Natural killer cell treated with Interleukin-12 subunit alpha and Interleukin-12 subunit beta and Interleukin-15 and Interleukin-18, amount 100 ng/mL, for 72 hours (primary cell): ENCODE measurements at regions not wholly inside any gene's neighbourhood (a gene's known extent, or its start where the extent isn't known, plus 50 kb on each side); places are given as distances from the start of the nearest gene placed in this dataset.

ENCODE experiments used
- ATAC-seq, 2 donors: fragments of 150-1000 bp; cut with Tn5 transposase in 1 of 2; sonication (Bioruptor Pico), chemical (Tn5 transposase) in 1 of 2; 2 replicates each; pipeline ENCODE4 v1.10.0; 2021
- DNase-seq: peaks from one replicate; pipeline ENCODE4 v3.0.0; 2022; ENCODE audit warnings: low spot score
- H3K27ac Mint-ChIP-seq, 2 donors: 1 replicate in 1 of 2; 2 replicates in 1 of 2; pipeline ENCODE4 v1.8.0; 2022; ENCODE audit warnings: mixed read lengths in 2 of 2, mild to moderate bottlenecking in 1 of 2, moderate library complexity in 1 of 2
- H3K27me3 Mint-ChIP-seq, 2 donors: 1 replicate in 1 of 2; 2 replicates in 1 of 2; pipeline ENCODE4 v1.8.0; 2022; ENCODE audit warnings: mixed read lengths in 2 of 2
- H3K36me3 Mint-ChIP-seq: one replicate; pipeline ENCODE4 v1.8.0; 2022; ENCODE audit warnings: mixed read lengths
- H3K4me1 Mint-ChIP-seq, 2 donors: 1 replicate in 1 of 2; 2 replicates in 1 of 2; pipeline ENCODE4 v1.8.0; 2022; ENCODE audit warnings: low read depth in 2 of 2, mixed read lengths in 2 of 2, mild to moderate bottlenecking in 1 of 2
- H3K4me3 Mint-ChIP-seq: one replicate; pipeline ENCODE4 v1.8.0; 2022; ENCODE audit warnings: mixed read lengths
- H3K9me3 Mint-ChIP-seq: 2 replicates; pipeline ENCODE4 v1.8.0; 2022; ENCODE audit warnings: mixed read lengths

GRCh38 chr15:81454024-81454423 lies 80.0 kb upstream of the TMC3 start:
- peaks cover 0 to 8% of the 10 kb centered on the region in 2 donors for H3K27me3 Mint-ChIP-seq

GRCh38 chr15:81450721-81451120 lies 76.7 kb upstream of the TMC3 start:
- Mint-ChIP-seq H3K4me1 (no peaks in the 10 kb centered on the region), H3K9me3 (no peaks in the 10 kb centered on the region), H3K36me3 (peaks cover 6% of the 10 kb centered on the region), H3K27ac (no peak overlapping the region), H3K4me3 (no peak overlapping the region), H3K27me3 (peaks cover 0 to 12% of the 10 kb centered on the region in 2 donors)
- ATAC-seq = no peak
- DNase-seq = no peak

More at GRCh38 chr15:81454024-81454423, 80.0 kb upstream of the TMC3 start:
- H3K9me3 Mint-ChIP-seq = no peaks in the 10 kb centered on the region
- DNase-seq (no peak), ATAC-seq (no peak)
- peaks cover 6% of the 10 kb centered on the region for H3K36me3 Mint-ChIP-seq
- no peak overlapping the region for H3K4me3 Mint-ChIP-seq
- no peak overlapping the region for H3K27ac Mint-ChIP-seq
- H3K4me1 Mint-ChIP-seq = peaks cover 6 to 8% of the 10 kb centered on the region in 2 donors

DNA sequence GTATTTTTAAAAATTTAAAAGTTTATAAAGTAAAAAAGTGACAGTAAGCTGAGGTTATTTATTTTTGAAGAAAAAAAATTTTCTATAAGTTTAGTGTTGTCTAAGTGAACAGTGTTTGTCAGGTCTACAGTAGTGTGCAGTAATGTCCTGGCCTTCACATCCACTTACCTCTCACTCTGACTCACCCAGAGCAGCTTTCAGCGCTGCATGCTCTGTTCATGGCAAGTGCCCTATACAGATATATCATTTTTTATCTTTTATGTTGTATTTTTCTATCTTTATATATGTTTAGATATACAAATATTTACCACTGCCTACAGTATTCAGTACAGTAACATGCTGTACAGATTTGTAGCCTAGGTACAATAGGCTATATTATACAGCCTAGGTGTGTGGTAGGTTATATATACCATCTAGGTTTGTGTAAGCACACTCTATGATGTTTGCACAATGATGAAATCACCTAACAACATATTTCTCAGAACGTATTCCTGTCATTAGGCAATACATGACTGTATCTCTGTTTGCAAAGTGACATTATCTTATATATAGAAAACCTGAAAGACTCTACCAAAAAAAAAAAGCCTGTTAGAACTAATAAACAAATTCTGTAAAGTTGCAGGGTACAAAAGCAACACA lies 75.9 kb upstream of the TMC3 start:
- Mint-ChIP-seq H3K27me3 (peaks cover 0 to 12% of the 10 kb centered on the region in 2 donors), H3K36me3 (peaks cover 6% of the 10 kb centered on the region), H3K4me3 (no peak overlapping the region), H3K27ac (no peak overlapping the region), H3K9me3 (no peaks in the 10 kb centered on the region), H3K4me1 (no peaks in the 10 kb centered on the region)
- ATAC-seq (no peak), DNase-seq (no peak)

- H3K4me1 Mint-ChIP-seq = peaks cover 0 to 5% of the 10 kb centered on the region in 2 donors
- peaks cover 6 to 26% of the 10 kb centered on the region in 2 donors for H3K27me3 Mint-ChIP-seq
- ATAC-seq (no peak), DNase-seq (no peak)
- no peak overlapping the region for H3K4me3 Mint-ChIP-seq
- no peaks in the 10 kb centered on the region for H3K9me3 Mint-ChIP-seq
- no peak overlapping the region for H3K27ac Mint-ChIP-seq
- no peaks in the 10 kb centered on the region for H3K36me3 Mint-ChIP-seq
Measured at GRCh38 chr15:81443040-81443820, 69.2 kb upstream of the TMC3 start.

- peaks cover 0 to 5% of the 10 kb centered on the region in 2 donors for H3K4me1 Mint-ChIP-seq
Measured at GRCh38 chr15:81442454-81442853, 68.4 kb upstream of the TMC3 start.

GRCh38 chr15:81434851-81435250 lies 60.8 kb upstream of the TMC3 start:
- Mint-ChIP-seq H3K36me3 (no peaks in the 10 kb centered on the region), H3K4me1 (peaks cover 0 to 5% of the 10 kb centered on the region in 2 donors), H3K27me3 (peaks cover 14 to 34% of the 10 kb centered on the region in 2 donors), H3K27ac (no peak overlapping the region), H3K9me3 (no peaks in the 10 kb centered on the region), H3K4me3 (no peak overlapping the region)
- DNase-seq = no peak
- no peak for ATAC-seq

More at GRCh38 chr15:81442454-81442853, 68.4 kb upstream of the TMC3 start:
- peaks cover 6 to 26% of the 10 kb centered on the region in 2 donors for H3K27me3 Mint-ChIP-seq
- H3K27ac Mint-ChIP-seq = no peak overlapping the region
- H3K36me3 Mint-ChIP-seq = no peaks in the 10 kb centered on the region
- H3K4me3 Mint-ChIP-seq = no peak overlapping the region
- ATAC-seq (no peak), DNase-seq (no peak)
- no peaks in the 10 kb centered on the region for H3K9me3 Mint-ChIP-seq

DNA sequence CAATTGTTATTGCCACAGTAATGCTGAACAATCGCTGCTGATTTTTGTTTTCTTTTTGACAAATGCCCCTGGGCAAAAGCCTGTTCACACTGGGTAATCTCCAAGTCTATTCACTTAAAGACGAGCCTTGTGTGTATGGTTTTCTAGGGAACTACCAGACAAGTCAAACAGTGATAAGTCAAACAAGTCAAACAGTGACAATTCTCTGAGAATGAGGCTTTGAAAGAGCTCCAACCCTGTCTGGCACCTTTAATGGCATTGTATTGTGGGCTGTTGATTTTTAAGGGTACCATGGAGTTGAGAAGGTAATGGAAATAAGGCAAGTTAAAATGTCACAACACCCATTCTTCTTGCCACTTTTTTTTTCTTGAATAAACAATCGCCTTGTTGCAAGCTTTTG lies 59.4 kb upstream of the TMC3 start:
- DNase-seq (no peak), ATAC-seq (no peak)
- no peak overlapping the region for H3K27ac Mint-ChIP-seq
- H3K4me3 Mint-ChIP-seq = no peak overlapping the region
- peaks cover 14 to 41% of the 10 kb centered on the region in 2 donors for H3K27me3 Mint-ChIP-seq
- H3K4me1 Mint-ChIP-seq = no peaks in the 10 kb centered on the region
- no peaks in the 10 kb centered on the region for H3K9me3 Mint-ChIP-seq
- H3K36me3 Mint-ChIP-seq = no peaks in the 10 kb centered on the region

- no peaks in the 10 kb centered on the region for H3K4me1 Mint-ChIP-seq
Measured at GRCh38 chr15:81432179-81432578, 58.2 kb upstream of the TMC3 start.

DNA sequence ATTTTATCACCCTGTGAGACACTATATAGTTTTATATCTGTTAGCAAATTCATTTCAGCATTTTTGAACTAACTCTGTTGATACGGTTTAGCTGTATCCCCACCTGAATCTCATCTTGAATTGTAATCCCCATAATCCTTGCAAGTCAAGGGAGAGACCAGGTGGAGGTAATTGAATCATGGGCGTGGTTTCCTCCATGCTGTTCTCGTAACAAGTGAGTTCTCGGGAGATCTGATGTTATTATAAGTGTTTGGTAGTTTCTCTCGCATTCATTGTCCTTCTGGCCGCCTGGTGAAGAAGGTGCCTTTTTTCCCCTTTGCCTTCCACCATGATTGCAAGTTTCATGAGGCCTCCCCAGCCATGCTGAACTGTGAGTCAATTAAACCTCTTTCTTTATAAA lies 53.2 kb upstream of the TMC3 start:
- ATAC-seq (no peak), DNase-seq (no peak)
- H3K27ac Mint-ChIP-seq = no peak overlapping the region
- H3K4me3 Mint-ChIP-seq = no peak overlapping the region
- no peaks in the 10 kb centered on the region for H3K4me1 Mint-ChIP-seq
- no peaks in the 10 kb centered on the region for H3K36me3 Mint-ChIP-seq
- H3K9me3 Mint-ChIP-seq = no peaks in the 10 kb centered on the region
- peaks cover 7 to 35% of the 10 kb centered on the region in 2 donors for H3K27me3 Mint-ChIP-seq

More at GRCh38 chr15:81432179-81432578, 58.2 kb upstream of the TMC3 start:
- H3K4me3 Mint-ChIP-seq = no peak overlapping the region
- H3K9me3 Mint-ChIP-seq = no peaks in the 10 kb centered on the region
- DNase-seq (no peak), ATAC-seq (no peak)
- H3K27ac Mint-ChIP-seq = no peak overlapping the region
- H3K36me3 Mint-ChIP-seq = no peaks in the 10 kb centered on the region
- H3K27me3 Mint-ChIP-seq = peaks cover 16 to 41% of the 10 kb centered on the region in 2 donors

DNA sequence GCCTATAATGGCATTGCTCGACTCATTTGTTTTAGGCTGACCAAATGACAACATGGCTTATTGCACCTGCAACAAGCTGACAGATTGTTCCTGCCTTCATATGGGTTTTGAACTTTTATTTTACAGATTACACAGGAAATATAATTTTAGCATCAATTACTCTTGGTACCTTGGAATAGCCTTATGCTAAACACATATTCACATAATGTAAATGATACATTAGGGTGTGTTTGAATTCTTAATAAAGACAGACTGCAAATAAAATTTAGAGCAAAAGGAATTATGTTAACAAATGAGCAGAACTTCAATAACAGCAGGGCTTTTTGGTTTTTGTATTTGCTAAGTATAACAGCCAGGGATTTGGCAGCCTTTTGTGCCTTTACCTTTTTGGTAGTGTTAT lies 51.9 kb upstream of the TMC3 start:
- Mint-ChIP-seq H3K27ac (no peak overlapping the region), H3K4me1 (no peaks in the 10 kb centered on the region), H3K27me3 (peaks cover 7 to 23% of the 10 kb centered on the region in 2 donors), H3K9me3 (no peaks in the 10 kb centered on the region), H3K4me3 (no peak overlapping the region), H3K36me3 (no peaks in the 10 kb centered on the region)
- ATAC-seq = no peak
- DNase-seq = no peak
